ENCODE measurements at regions not wholly inside any gene's neighbourhood (a gene's known extent, or its start where the extent isn't known, plus 50 kb on each side); places are given as distances from the start of the nearest gene placed in this dataset.

DNA sequence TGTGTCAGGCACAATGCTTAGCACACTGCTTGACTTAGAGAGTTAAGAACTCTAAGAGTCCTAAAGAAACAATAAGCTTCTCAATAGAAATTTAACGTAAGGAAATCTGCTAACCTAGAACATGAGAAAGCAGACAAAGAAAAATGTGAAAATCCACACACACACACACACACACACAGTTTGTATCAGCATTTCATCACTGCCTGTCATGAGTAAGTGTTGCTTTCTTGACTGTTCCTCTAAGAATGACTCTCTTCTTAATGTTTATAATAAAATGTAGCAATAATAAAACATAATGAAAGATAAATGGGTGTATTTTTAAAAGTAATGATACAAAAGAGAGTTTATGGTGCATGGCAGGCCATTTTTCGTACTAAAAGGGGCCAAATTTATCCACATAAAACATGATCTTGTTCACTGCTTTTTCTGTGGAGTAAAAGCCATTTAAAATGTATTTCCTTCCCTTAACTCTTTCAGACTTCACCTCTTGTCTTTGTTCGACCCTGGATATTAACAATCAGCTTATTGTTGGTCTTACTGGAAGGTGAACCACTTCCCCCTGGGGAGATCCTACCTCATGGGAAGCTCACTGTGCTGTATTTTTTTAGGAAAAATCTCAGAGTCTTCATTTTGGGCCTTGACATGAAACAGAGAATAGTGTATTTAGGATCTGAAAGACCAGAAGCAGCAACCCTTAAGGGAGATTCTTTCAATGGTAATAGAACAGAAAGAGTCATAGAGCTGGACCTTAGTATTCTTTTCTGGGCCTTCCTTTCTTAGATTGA, 107.3 kb upstream of the ANKRD55 start (continued):
- TF ChIP-seq, protein P1, sequence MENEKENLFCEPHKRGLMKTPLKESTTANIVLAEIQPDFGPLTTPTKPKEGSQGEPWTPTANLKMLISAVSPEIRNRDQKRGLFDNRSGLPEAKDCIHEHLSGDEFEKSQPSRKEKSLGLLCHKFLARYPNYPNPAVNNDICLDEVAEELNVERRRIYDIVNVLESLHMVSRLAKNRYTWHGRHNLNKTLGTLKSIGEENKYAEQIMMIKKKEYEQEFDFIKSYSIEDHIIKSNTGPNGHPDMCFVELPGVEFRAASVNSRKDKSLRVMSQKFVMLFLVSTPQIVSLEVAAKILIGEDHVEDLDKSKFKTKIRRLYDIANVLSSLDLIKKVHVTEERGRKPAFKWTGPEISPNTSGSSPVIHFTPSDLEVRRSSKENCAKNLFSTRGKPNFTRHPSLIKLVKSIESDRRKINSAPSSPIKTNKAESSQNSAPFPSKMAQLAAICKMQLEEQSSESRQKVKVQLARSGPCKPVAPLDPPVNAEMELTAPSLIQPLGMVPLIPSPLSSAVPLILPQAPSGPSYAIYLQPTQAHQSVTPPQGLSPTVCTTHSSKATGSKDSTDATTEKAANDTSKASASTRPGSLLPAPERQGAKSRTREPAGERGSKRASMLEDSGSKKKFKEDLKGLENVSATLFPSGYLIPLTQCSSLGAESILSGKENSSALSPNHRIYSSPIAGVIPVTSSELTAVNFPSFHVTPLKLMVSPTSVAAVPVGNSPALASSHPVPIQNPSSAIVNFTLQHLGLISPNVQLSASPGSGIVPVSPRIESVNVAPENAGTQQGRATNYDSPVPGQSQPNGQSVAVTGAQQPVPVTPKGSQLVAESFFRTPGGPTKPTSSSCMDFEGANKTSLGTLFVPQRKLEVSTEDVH (IDR thresholded peaks at IDR 0.05; ENCODE audit: low read depth, partially characterized antibody) = no peak
- TF ChIP-seq MBD1 (CRISPR knock-in tag; IDR thresholded peaks at IDR 0.05) = no peak
- TF ChIP-seq, protein P2, sequence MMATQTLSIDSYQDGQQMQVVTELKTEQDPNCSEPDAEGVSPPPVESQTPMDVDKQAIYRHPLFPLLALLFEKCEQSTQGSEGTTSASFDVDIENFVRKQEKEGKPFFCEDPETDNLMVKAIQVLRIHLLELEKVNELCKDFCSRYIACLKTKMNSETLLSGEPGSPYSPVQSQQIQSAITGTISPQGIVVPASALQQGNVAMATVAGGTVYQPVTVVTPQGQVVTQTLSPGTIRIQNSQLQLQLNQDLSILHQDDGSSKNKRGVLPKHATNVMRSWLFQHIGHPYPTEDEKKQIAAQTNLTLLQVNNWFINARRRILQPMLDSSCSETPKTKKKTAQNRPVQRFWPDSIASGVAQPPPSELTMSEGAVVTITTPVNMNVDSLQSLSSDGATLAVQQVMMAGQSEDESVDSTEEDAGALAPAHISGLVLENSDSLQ (IDR thresholded peaks at IDR 0.05) = no peak
- TF ChIP-seq, protein P3, sequence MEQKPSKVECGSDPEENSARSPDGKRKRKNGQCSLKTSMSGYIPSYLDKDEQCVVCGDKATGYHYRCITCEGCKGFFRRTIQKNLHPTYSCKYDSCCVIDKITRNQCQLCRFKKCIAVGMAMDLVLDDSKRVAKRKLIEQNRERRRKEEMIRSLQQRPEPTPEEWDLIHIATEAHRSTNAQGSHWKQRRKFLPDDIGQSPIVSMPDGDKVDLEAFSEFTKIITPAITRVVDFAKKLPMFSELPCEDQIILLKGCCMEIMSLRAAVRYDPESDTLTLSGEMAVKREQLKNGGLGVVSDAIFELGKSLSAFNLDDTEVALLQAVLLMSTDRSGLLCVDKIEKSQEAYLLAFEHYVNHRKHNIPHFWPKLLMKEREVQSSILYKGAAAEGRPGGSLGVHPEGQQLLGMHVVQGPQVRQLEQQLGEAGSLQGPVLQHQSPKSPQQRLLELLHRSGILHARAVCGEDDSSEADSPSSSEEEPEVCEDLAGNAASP (IDR thresholded peaks at IDR 0.05) = no peak
- no peak for TF ChIP-seq DIDO1 (tag; IDR thresholded peaks at IDR 0.05; ENCODE audit: low read depth)

Measured in K562 (cell line).